GM21825 (cell line): ENCODE measurements at regions not wholly inside any gene's neighbourhood (a gene's known extent, or its start where the extent isn't known, plus 50 kb on each side); places are given as distances from the start of the nearest gene placed in this dataset.
"Not testable (repeated sequence)": the region's sequence is repeated elsewhere in the genome, so short reads cannot be mapped to it uniquely, and the experiment has no call there.

ENCODE experiments used
- ATAC-seq: cut with Tn5 transposase; IDR thresholded peaks from one replicate; pipeline ENCODE4 v1.9.1; 2021; ENCODE audit warnings: mild to moderate bottlenecking, moderate library complexity; ENCODE audit not compliant: unreplicated experiment

- ATAC-seq: no peak
Measured at GRCh38 chr5:29037716-29038115, 1999.3 kb upstream of the CDH9 start.

GRCh38 chr5:29024052-29024451, 1985.7 kb upstream of the CDH9 start:
- ATAC-seq: no peak

- no peak for ATAC-seq
Measured at GRCh38 chr5:29023541-29023940, 1985.2 kb upstream of the CDH9 start.

- no peak for ATAC-seq
Measured at GRCh38 chr5:29017501-29017900, 1979.1 kb upstream of the CDH9 start.

- no peak for ATAC-seq
Measured at GRCh38 chr5:29016067-29016466, 1977.7 kb upstream of the CDH9 start.

GRCh38 chr5:29015523-29015922, 1977.1 kb upstream of the CDH9 start:
- ATAC-seq: no peak

GRCh38 chr5:29005386-29005785, 1967.0 kb upstream of the CDH9 start:
- ATAC-seq: no peak

GRCh38 chr5:29002481-29002880, 1964.1 kb upstream of the CDH9 start:
- ATAC-seq: no peak

GRCh38 chr5:29001666-29002065, 1963.3 kb upstream of the CDH9 start:
- no peak for ATAC-seq

GRCh38 chr5:28984639-28985038, 1946.3 kb upstream of the CDH9 start:
- ATAC-seq: no peak

- no peak for ATAC-seq
Measured at GRCh38 chr5:28975508-28975907, 1937.1 kb upstream of the CDH9 start.

- no peak for ATAC-seq
Measured at GRCh38 chr5:28967848-28968247, 1929.5 kb upstream of the CDH9 start.

GRCh38 chr5:28961816-28962215, 1923.4 kb upstream of the CDH9 start:
- no peak for ATAC-seq

- no peak for ATAC-seq
Measured at GRCh38 chr5:28958581-28958980, 1920.2 kb upstream of the CDH9 start.

GRCh38 chr5:28957450-28957849, 1919.1 kb upstream of the CDH9 start:
- ATAC-seq: no peak

- ATAC-seq: no peak
Measured at GRCh38 chr5:28954074-28954473, 1915.7 kb upstream of the CDH9 start.

GRCh38 chr5:28947865-28948264, 1909.5 kb upstream of the CDH9 start:
- ATAC-seq: no peak

GRCh38 chr5:28945859-28946258, 1907.5 kb upstream of the CDH9 start:
- no peak for ATAC-seq

GRCh38 chr5:28929366-28929765, 1891.0 kb upstream of the CDH9 start:
- not testable (repeated sequence) for ATAC-seq

- ATAC-seq: not testable (repeated sequence)
Measured at GRCh38 chr5:28928327-28928790, 1890.0 kb upstream of the CDH9 start.

GRCh38 chr5:28927559-28928326, 1889.4 kb upstream of the CDH9 start:
- ATAC-seq: no peak

- no peak for ATAC-seq
Measured at GRCh38 chr5:28926422-28926821, 1888.0 kb upstream of the CDH9 start.

- no peak for ATAC-seq
Measured at GRCh38 chr5:28917631-28918030, 1879.2 kb upstream of the CDH9 start.
